OCI-LY1 (cell line): ENCODE measurements at regions not wholly inside any gene's neighbourhood (a gene's known extent, or its start where the extent isn't known, plus 50 kb on each side); places are given as distances from the start of the nearest gene placed in this dataset.

Experiments used
- EZH2 ChIP-seq: fragments of 200-600 bp; sonication (generic), shearing (Covaris generic); IDR thresholded peaks from 2 replicates; pipeline ENCODE4 v1.8.0; 2017; ENCODE audit warnings: borderline replicate concordance, mixed run types, mild to moderate bottlenecking, antibody characterized with exemption, low read length, moderate library complexity, mixed read lengths
- TF ChIP-seq, protein P1 (sequence below): fragments of 200-600 bp; sonication (generic), shearing (Covaris generic); IDR thresholded peaks from 2 replicates; pipeline ENCODE4 v1.5.1; 2017; ENCODE audit warnings: mild to moderate bottlenecking, antibody characterized with exemption, low read length, moderate library complexity, mixed read lengths

DNA sequence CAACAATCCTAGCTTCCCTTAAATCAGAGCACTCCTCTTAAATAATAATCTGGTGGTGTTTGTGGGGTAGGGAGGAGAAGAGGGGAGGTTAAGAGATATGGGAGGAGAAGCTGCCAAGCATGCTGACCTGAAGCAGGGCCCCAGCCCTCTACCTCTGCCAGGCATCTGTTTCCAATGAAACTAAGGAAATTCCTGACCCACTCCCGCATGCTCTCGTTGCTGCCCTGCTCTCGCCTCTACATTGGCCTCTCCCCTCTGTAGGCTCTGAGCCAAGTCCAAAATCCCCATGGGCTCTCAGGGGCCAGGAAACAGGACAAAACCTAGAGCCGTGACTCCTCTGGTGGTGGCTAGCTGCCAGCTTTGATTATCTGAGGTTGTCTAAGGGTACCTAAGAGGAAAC, 559.5 kb upstream of the CDH11 start:
- TF ChIP-seq, protein P1, sequence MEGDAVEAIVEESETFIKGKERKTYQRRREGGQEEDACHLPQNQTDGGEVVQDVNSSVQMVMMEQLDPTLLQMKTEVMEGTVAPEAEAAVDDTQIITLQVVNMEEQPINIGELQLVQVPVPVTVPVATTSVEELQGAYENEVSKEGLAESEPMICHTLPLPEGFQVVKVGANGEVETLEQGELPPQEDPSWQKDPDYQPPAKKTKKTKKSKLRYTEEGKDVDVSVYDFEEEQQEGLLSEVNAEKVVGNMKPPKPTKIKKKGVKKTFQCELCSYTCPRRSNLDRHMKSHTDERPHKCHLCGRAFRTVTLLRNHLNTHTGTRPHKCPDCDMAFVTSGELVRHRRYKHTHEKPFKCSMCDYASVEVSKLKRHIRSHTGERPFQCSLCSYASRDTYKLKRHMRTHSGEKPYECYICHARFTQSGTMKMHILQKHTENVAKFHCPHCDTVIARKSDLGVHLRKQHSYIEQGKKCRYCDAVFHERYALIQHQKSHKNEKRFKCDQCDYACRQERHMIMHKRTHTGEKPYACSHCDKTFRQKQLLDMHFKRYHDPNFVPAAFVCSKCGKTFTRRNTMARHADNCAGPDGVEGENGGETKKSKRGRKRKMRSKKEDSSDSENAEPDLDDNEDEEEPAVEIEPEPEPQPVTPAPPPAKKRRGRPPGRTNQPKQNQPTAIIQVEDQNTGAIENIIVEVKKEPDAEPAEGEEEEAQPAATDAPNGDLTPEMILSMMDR, result no peak
- TF ChIP-seq EZH2, result no peak
